HG02623 (cell line): ENCODE measurements at regions not wholly inside any gene's neighbourhood (a gene's known extent, or its start where the extent isn't known, plus 50 kb on each side); places are given as distances from the start of the nearest gene placed in this dataset.

ENCODE experiments used
- ATAC-seq: cut with Tn5 transposase; IDR thresholded peaks from one replicate; pipeline ENCODE4 v1.9.1; 2021; ENCODE audit warnings: moderate library complexity; ENCODE audit not compliant: unreplicated experiment

DNA sequence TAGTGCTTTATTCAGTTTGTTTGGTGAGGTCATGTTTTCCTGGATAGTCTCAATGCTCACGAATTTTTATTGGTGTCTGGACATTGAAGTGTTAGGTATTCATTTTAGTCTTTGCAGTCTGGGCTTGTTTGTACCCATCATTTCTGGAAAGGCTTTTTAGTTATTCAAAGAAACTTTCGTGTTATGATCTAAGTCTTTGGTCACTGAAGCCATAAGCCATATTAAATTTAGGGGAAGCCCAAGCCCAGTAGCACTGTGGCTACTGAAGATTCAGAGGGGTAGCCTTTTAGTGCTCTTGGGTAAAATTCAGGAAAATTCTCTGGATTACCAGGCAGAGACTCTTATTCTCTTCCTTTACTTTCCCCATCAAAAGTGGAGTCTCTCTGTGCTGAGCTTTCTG, 56.2 kb upstream of the PEX5L start:
- ATAC-seq: no peak

DNA sequence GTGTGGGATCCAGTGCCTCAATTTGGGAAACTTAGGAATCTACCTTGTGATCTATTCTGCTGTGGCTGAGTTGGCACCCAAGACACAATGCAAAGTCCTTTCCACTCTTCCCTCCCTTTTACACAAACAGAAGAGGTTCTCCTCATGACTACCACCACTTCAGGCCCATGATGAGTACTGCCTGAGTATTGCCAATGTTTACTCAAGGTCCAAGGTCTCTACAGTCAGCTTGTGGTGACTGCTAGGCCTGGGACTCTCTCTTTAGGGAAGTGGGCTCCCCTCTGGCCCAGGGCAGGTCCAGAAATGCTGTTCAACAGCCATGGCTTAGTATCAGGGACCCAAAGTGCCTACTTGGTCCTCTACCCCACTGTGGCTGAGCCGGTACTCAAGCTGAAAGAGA, 56.8 kb upstream of the PEX5L start:
- ATAC-seq: no peak

DNA sequence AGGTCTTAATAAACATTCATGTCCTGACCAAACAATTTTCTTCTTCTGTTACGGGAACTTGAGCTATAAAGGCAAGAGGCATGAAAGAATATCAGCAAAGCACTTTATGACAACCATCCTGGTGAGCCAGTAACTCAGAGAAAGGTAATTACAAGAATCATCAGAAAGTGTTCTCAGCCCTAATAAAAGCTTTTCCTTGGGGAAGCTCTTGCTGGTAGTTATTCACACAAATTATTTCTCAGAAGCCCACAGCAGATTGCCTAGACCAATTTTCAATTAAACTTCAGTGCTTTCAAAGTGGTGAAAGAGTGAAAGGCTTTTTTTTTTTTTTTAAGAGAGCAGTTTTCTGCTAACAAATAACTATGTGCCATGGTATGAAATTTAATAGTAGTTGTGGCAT, 60.9 kb upstream of the PEX5L start:
- ATAC-seq: no peak

DNA sequence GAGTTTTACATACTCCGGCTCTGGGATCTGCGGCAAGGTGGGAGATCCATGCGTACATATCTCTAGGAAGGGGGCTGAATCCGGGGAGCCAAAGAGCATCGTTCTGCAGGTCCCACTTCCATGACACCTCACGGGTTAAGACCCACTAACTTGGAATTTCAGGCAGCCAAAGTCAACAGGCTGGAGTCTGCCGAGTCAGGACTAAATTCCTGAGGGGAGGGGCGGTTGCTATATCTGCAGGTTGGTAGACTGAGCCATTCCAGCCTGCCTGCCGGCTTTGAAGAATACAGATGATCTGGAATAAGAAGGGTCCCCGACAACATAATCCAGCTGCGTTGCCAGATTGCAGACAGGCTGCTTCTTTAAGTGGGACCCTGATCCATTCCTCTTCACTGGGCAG, 65.4 kb upstream of the PEX5L start:
- ATAC-seq: no peak

DNA sequence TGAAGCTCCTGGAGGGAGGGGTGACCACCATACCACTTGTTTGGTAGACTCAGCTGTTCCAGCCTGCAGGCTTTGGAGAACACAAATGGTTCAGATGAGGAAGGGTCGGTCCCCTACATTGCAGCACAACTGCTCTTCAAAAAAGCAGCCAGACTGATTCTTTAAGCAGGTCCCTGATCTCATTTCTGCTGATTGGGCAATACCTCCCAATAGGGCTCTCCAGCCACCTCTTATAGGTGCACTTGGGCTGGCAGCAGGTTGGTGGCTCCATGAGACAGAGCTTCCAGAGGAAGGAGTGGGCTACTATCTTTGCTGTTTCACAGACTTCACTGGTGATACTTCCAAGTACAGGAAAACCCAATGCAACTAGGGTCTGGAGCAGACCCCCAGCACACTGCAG, 65.9 kb upstream of the PEX5L start:
- ATAC-seq: no peak

DNA sequence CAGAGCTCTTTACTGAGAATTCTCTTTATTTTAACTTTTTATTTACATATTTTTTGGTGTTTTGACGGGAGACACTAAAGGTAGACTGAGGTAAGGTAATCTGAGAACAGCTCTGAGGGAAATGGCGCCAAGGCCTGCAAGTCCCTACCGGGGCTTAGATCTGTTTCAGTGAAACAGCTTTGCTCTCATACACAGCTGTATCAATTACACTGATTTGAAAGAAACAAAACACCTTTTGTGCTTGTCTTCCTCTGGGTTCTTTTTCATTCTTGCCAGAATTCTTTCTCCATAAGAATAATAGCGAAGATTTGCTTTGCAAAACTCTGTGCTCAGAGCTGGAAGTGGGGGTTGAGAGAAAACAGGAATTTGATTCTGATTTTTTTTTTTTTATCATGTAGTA, 79.5 kb upstream of the PEX5L start:
- ATAC-seq: no peak

DNA sequence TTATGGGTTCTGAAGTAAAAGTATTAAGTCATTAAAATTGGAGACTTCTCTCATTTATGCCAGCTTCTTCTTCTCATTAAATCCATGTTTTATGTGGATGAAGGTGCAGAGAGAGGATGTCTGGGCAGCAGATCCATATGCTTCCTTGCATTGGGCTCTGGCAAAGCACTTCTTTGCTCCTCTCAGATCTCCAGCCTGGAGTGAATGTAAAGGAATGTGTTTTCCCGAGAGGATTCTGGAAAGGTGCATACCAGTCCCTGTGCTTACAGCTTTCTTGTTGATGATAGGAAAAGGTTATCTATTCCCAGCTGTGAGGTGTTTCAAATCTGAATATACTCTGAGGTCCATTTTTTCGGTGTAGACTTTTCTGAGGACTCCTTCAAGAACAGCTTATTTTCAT, 79.9 kb upstream of the PEX5L start:
- no peak for ATAC-seq

DNA sequence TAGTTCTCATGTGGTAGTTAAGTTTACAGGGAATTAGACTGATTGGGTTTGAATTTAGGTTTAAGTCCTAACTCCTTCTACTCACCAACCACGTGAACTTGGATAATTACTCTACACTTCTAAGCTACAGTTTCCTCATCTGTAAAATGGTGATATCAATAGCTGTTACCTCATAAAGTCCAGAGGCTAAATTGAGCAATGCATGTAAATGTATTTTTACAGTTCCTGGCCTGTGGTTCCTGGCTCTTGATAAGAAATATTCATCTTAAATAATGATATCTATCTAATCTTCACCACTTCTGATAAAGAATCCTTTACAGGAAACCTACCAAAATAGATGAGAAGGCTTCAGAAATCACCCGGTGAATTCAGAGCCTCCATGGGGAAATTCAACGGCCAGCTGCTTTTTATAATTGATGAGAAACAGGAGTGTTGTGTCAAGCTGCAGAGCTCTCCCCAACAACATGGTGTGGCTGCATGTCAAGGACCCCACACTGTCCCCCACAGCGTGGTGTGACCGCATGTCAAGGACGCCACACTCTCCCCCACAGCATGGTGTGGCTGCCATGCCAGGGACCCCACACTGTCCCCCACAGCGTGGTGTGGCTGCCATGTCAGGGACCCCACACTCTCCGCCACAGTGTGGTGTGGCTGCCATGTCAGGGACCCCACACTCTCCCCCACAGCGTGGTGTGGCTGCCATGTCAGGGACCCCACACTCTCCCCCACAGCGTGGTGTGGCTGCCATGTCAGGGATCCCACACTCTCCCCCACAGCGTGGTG, 80.8 kb upstream of the PEX5L start:
- no peak for ATAC-seq

DNA sequence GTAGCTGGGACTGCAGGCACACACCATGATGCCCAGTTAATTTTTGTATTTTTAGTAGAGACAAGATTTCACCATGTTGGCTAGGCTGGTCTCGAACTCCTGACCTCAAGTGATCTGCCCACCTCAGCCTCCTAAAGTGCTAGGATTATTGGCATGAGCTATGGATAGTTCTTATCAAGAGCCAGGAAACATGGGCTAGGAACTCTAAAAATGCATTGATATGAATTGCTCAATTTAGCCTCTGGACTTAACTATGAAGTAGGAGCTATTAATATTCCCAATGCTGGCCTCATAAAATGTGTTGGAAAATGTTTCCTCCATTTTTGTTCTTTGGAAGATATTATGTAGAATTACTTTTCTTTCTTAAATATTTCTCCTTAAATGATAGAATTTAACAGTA, 82.8 kb upstream of the PEX5L start:
- ATAC-seq: no peak

DNA sequence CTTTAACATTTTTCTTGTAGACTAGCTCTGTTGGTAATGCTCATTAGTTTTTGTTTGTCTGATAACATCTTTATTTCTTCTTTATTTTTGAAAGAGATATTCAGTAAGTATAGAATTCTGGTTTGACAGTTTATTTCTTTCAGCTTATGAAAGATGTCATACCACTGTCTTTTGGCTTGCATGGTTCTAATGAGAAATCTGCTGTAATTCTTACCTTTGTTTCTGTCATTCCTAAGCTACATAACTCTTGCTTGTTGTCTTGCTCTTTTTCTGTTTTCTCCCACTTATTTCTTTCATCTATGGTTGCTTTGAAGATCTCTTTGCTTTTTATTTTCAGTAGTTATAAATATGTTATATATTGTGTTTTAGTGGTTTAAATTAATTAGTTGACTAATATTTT, 87.2 kb upstream of the PEX5L start:
- ATAC-seq: no peak

DNA sequence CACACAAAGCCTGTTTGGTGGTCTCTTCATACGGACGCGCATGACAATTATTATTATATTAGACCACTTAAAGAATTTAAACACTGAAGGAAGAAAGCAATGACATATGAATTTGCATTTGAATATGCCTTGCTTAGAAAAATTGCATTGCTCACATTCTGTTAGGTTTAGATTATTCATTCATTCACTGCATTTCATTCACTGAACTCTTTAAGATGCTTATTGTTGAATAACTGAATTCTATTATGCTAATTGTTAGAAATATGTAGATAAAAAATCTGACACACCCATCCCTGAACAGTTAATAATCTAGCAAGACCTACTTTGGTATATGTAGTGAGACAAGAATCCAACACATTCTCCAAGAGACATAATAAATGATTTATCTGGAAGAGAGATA, 94.4 kb upstream of the PEX5L start:
- ATAC-seq: no peak

DNA sequence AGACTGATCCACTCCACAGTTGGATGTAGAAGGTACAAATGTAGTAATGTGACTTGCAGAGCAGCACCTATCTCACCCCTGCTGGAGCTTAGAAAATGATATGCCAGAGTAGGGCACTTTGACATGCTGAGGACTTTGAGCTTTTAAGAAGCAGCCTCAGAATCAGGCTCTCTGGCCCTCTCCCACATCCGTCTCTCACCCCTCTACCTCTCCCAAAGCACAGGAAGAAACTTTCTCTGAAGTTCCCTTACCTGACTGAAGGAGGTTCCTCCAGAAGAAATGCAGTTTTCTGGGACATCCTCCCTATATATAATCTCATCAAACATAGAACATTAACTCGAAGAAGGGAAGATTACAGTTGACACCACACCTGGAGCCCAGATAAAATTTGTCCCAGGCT, 98.4 kb upstream of the PEX5L start:
- ATAC-seq: no peak

DNA sequence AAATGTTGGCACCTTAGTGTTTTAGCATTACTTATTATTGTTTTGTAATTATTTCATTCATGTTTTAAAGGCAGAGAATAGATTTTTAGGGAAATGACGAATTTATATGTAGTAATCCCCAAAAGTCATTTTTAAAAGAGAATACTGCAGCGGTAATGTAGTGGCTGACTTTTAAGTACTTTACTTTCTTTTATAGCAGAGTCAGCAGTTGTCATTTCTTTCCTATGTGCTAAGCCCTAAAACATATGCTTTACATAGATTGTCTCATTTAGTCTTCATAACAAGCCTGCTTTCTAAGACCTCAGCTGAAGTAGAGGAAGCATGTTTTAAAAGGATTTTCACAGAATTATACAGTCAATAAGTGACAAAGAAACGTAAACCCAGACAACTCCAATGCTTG, 102.1 kb upstream of the PEX5L start:
- no peak for ATAC-seq

DNA sequence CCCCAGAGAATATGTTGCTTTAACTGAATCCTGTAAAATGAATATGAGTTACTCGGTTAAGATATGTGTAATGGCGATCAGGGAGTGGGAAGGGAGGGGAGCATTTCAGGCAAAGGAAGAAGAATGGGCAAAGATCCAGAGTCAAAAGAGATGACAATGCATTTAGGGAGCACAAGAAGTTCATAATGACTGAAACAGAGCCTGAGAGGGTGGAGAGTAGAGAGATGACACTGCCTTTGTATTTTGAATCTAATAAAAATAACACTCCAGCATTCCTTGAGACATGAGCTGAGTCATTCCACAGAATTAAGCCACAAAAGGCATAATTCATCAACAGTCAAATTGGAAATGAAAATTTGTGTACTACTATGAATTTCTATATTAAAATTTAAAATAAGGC, 105.3 kb upstream of the PEX5L start:
- ATAC-seq: no peak

DNA sequence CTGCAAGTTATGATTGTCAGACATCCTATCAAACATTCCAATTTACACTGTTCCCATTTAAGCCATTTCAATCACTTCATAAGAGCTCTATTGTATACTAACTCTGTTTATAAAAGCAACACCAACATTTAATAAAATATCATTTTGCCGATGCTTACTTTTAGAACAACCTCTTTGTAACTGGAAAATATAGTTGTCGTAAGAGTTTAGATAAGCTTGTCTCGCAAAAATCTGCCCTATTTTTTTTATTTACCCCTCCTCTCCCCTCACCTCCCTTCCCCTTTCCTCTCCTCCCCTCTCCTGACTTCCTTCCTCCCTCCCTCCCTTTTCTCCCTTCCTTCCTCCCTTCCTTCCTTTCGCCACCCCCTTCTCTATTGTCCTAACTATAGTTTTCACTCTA, 105.7 kb upstream of the PEX5L start:
- ATAC-seq: no peak

DNA sequence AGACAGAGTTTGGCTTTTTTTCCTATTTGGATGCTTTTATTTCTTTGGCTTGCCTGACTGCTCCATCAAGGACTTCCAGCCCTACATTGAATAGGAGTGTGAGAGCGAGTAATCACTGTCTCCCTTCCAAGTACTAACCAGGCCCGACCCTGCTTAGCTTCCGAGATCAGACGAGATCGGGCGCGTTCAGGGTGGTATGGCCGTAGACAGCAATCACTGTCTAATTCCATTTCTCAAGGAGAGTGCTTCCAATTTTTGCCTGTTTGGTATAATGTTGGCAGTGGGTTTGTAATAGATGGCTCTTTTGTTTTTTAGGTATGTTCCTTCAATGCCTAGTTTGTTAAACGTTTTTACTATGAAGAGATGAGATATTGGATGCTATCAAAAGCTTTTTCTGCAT, 125.0 kb upstream of the PEX5L start:
- no peak for ATAC-seq

DNA sequence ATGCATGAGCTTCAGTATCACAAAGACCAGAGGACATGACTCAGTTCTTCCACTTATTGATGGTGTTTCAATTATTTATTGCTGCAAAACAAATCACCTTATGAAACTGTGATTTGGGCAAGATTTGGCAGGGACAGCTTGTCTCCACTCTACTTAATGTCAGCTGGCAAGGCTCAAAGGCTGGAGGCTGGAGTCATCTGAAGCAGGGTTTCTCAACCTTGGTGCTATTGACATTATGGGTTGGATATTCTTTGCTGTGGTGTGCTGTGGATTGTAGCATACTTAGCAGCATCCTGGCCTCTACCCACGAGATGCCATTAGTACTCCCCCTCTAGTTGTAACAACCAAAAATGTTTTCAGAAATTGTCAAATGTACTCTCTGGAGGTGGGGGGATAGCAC, 138.8 kb upstream of the PEX5L start:
- no peak for ATAC-seq

DNA sequence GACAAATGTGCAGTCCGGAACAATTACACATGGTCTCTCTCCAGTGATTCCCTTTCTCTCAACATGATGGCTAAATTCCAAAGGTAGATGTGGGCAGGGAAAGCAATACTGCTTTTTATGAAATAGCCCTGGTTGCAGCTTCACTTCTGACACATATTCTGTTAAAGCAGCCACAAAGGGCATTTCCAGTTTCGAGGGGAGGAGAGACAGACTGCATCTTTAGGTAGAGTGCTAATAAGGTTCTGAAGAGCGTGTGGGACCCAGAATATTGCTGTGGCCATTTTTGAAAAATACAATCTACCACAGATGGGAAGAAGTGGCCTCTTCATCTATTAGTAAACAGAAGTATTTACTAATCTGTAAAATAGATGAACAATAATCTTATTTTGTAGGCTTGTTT, 139.3 kb upstream of the PEX5L start:
- no peak for ATAC-seq

DNA sequence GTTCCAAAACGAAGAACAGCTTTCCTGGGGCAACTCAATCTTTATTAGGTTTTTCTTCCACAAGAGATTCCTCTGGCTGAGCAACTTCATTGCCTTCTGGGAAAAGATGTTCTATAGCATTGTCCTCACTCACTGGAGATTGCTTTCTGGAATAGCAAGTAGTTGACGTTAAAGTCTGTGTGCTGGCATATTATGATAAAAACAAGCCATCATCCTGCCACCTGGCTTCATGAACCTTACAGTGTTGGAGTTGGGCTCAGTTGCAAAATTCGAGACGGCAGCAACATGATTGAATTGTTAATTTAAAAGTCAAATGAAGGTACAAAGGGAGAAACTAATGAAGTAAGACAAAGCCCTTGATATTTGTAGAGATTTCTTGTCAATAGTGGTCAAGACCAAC, 140.5 kb upstream of the PEX5L start:
- no peak for ATAC-seq

DNA sequence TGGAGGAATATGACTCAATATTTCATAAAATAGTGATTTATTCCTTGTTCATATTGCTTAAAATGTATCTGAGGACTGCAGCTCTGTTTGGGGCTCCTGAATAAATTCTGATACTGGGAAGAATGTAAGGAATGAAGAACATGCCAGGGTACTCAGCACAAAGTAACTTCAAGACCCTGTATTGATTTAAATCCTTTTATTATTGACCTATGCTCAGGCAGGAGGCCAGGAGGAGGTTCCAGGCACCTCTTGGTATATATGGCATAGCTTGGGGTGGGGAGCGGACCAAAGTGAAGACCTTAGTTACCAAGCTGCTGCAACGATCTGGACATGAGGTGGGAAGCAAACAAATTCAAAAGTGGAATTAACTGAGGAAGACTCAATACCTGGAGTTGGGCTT, 142.8 kb upstream of the PEX5L start:
- ATAC-seq: no peak

DNA sequence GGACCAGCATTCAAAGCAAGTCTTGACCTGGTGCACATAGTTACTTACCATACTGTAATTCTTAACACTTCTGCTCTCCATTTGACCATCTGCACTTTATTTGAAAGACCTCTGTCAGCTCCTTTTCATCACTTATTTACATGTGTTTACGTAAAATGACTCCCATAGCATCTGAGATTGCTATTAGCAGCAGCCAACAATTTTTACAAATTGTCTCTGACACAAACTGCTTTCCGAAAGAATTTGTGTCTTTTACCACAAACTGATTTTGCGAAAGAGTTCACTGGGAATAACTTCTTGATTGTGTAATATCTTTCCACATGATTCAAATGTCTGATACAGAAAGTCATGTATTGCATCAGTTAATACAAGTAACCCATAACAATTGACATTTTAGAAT, 144.1 kb upstream of the PEX5L start:
- ATAC-seq: no peak

DNA sequence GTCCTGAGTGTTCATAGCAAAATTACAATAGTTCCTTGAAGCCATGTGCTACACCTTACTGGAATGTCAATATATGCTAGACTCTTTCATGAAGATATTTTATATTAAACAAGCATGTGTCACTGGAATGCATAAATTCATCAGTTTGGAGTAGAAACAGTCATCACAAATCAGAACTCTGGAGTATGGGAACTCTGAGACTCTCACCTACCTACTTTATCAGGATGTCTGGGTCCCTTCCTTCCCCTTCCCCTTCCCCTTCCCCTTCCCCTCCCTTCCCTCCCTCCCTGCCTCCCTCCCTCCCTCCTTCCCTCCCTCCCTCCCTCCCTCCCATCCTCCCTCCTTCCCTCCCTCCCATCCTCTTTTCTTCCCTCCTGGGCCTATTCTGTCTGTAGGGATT, 144.7 kb upstream of the PEX5L start:
- ATAC-seq: no peak

DNA sequence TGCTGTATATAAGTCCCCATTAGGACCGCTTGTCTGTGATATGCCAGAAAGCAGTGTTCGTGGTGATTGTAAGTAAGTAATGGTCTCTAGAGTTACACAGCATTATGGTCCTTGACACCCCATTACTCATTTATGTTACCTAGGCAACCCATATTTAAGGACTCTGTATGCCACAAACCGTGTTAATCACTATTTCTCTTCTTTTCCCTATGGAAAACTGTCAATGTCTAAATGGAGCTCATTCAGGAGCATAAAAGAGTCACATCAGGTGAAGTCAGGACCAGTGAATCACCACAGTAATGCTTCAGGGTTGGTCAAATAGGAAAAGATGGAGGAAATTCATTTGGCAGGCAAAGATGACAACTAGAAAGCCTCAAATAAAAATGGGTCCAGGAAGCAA, 146.6 kb upstream of the PEX5L start:
- ATAC-seq: no peak

DNA sequence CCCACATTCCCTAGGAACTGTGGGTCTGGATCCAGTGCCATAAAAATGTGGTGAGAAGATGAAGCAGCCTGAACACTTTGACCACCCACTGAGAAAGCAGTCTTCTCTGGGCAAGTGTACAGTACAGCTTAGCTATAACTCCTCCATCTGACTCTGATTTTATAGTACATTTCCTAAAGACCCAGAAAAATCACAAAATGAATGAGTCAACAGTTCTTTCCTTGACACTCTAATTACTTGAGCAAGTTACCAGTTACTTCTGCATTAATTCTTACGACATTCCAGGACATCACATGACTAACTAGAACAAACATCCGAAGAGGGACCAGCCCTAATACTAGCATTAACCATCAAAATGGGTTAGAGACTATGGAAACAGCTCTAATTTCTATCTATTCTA, 148.1 kb upstream of the PEX5L start:
- ATAC-seq: no peak
